ENCODE measurements at regions not wholly inside any gene's neighbourhood (a gene's known extent, or its start where the extent isn't known, plus 50 kb on each side); places are given as distances from the start of the nearest gene placed in this dataset.

DNA sequence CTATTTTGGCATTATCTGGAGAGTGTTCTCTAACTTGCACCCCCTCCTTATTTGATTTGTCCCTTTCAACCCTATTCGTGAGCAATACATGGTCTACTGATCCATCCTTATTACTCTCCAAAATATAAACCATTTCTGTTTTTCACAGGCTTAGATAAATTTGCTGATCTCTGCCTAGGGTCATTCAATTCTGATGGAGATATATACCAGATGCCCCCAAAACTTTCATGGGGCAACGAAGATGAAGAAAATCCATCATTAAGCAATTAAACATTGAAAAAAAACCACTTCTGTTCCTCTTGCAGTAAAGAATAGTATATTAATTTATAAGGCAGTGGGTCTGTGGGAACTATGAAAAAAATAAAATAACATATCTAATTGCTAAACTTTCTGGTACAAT lies 313.4 kb downstream of the CASP12 start:
- DNase-seq: no peak
- no peak for ATAC-seq
- Histone ChIP-seq H3K4me3 (no peak overlapping the region), H3K9me3 (no peaks in the 10 kb centered on the region), H3K4me1 (no peaks in the 10 kb centered on the region), H3K27ac (no peak overlapping the region), H3K27me3 (no peaks in the 10 kb centered on the region), H3K36me3 (no peaks in the 10 kb centered on the region)
- intact Hi-C loops (cut with DNase I): no loop called here
- TF ChIP-seq, protein P1, sequence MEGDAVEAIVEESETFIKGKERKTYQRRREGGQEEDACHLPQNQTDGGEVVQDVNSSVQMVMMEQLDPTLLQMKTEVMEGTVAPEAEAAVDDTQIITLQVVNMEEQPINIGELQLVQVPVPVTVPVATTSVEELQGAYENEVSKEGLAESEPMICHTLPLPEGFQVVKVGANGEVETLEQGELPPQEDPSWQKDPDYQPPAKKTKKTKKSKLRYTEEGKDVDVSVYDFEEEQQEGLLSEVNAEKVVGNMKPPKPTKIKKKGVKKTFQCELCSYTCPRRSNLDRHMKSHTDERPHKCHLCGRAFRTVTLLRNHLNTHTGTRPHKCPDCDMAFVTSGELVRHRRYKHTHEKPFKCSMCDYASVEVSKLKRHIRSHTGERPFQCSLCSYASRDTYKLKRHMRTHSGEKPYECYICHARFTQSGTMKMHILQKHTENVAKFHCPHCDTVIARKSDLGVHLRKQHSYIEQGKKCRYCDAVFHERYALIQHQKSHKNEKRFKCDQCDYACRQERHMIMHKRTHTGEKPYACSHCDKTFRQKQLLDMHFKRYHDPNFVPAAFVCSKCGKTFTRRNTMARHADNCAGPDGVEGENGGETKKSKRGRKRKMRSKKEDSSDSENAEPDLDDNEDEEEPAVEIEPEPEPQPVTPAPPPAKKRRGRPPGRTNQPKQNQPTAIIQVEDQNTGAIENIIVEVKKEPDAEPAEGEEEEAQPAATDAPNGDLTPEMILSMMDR (IDR thresholded peaks at IDR 0.05): no peak

DNA sequence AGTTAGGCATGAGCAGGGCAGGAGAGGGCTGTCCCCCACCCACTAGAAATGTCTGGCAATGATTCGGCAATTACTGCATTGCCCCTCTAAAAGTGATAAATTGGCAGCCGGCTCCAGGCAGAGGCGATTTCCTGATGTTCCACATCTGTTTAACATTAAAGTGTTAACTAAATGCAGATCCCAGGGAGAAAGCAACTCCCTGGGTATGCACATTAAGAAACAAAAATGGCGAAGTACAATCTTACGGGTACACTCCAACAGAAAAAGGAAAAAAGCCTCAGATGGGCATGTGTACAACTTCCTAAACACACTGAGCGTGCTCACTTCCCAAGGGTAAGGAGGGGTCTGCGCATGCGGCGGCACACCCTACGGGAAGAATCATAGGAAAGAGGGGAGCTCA lies 314.4 kb downstream of the CASP12 start:
- H3K27ac ChIP-seq: no peak overlapping the region
- no peaks in the 10 kb centered on the region for H3K27me3 ChIP-seq
- TF ChIP-seq, protein P1 (IDR thresholded peaks at IDR 0.05): no peak
- H3K4me1 ChIP-seq: no peaks in the 10 kb centered on the region
- no peak for ATAC-seq
- DNase-seq: no peak
- H3K4me3 ChIP-seq: no peak overlapping the region
- no peaks in the 10 kb centered on the region for H3K36me3 ChIP-seq
- intact Hi-C loops (cut with DNase I): no loop called here
- no peaks in the 10 kb centered on the region for H3K9me3 ChIP-seq

DNA sequence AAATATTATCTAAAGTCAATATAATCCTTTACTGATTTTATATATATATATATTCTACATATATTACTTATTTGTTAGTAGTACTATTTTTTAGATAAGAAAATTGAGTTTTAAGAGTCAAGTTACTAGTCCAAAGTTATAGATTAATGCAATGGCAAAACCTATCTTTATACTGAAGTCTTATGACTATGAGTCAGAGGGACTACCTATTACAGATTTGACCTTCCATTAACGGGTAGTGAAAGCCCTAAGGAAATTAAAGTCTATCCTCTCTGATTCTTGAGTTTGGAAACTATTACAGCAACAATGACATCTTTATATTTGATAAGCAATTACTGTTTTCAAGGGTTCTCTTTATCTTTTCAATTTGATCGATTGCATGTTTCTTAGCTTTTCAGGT lies 315.8 kb downstream of the CASP12 start:
- Histone ChIP-seq H3K4me1 (no peaks in the 10 kb centered on the region), H3K27ac (no peak overlapping the region), H3K4me3 (no peak overlapping the region), H3K9me3 (no peaks in the 10 kb centered on the region), H3K36me3 (no peaks in the 10 kb centered on the region), H3K27me3 (no peaks in the 10 kb centered on the region)
- ATAC-seq (no peak), DNase-seq (no peak)
- intact Hi-C loops (cut with DNase I): no loop called here
- TF ChIP-seq, protein P1 (IDR thresholded peaks at IDR 0.05): no peak

DNA sequence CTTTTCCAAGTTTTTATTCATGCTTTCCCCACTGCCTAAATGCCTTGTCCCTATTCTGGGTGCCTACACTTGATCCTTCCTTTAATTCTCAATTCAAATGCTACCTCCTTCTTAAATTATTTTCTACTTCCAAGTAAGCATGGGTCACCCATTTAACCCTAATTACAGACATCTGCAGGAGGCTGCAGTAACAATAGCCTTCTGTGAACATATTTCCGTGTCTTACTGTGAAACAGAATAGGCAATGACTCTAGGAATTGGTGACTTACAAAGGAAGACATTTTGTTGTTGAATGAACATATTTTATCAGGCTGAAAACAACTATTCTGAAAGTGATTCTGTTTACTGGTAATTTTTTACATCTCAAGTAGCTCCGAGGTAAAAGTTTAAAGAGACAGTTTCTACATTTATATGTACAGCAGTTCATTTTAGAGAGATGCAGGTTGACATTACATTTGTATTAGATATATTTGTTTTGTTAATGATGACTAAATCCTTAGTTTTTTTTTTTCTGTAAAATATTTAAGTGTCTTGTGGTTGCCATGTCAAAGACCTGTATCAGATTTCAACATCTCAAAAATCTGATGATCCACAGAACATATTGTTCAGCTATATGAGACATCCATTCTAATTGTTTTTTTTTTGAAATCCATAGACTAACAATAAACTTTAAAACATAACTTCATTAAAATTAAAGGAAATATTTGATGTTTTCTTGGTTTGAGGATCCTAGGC lies 316.8 kb downstream of the CASP12 start:
- intact Hi-C loops (cut with DNase I): no loop called here
- no peak overlapping the region for H3K4me3 ChIP-seq
- H3K4me1 ChIP-seq: no peaks in the 10 kb centered on the region
- no peak for ATAC-seq
- no peak for DNase-seq
- H3K27me3 ChIP-seq: no peaks in the 10 kb centered on the region
- H3K27ac ChIP-seq: no peak overlapping the region
- TF ChIP-seq, protein P1 (IDR thresholded peaks at IDR 0.05): no peak
- no peaks in the 10 kb centered on the region for H3K36me3 ChIP-seq
- no peaks in the 10 kb centered on the region for H3K9me3 ChIP-seq

DNA sequence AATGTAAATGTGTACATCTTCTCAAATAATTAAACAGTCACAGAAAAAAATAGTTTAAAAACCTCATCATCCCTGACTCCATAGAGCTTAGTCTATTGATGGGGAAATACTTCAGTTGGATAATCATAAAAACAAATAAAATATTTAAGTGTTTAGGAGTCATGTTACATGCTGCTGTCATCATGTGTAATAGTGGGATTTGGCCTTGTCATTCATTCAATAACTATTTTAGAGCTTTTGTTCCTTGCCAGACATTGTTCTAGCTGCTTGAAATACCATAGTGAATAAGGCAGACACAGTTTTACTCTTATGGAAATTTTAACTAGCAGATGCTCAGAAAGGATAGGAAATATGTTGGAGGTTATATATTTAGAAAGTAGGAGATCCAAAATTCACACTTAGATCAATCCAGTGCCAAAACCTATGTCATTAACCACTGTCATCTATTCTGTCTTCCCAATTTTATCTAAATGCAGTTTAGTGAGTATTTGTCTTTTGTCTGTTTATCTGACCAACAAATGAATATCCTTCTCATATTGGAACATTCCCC lies 324.7 kb downstream of the CASP12 start:
- TF ChIP-seq, protein P1 (IDR thresholded peaks at IDR 0.05): no peak
- DNase-seq (no peak), ATAC-seq (no peak)
- intact Hi-C loops (cut with DNase I): no loop called here
- no peak overlapping the region for H3K4me3 ChIP-seq
- H3K9me3 ChIP-seq: no peaks in the 10 kb centered on the region
- H3K27me3 ChIP-seq: no peaks in the 10 kb centered on the region
- H3K36me3 ChIP-seq: no peaks in the 10 kb centered on the region
- H3K4me1 ChIP-seq: no peaks in the 10 kb centered on the region
- no peak overlapping the region for H3K27ac ChIP-seq
